Erythroblast (primary cell): ENCODE measurements at regions not wholly inside any gene's neighbourhood (a gene's known extent, or its start where the extent isn't known, plus 50 kb on each side); places are given as distances from the start of the nearest gene placed in this dataset.

Source experiments
- GATA1 ChIP-seq: IDR thresholded peaks from 2 replicates; pipeline ENCODE4 v1.6.1; 2011; ENCODE audit warnings: low read depth, mild to moderate bottlenecking, control low read depth, low read length, moderate library complexity
- POLR2A ChIP-seq: IDR thresholded peaks from 2 replicates; pipeline ENCODE4 v1.6.1; 2011; ENCODE audit warnings: mild to moderate bottlenecking, low read length

DNA sequence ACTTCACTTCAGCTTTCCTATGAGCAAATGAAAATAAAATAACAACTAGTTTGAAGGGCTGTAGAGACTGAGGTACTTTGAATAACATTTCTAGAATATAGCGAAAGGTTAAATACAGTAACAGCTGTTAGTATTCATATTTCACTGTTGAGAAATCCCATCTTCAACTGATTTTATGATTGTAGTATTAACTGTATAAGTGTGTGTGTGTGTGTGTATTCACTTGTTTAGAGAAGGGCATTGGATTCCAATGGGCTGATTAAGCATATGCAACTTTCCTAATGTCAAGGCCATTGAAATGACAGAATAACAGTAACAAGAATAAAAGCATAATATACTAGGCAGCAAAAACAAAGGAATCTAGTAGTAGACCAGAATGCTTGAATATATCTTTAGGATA is 957.5 kb upstream of the EPHA7 start:
- no peak for TF ChIP-seq POLR2A
- TF ChIP-seq GATA1 = no peak
